Common myeloid progenitor, CD34-positive (primary cell): ENCODE measurements at regions not wholly inside any gene's neighbourhood (a gene's known extent, or its start where the extent isn't known, plus 50 kb on each side); places are given as distances from the start of the nearest gene placed in this dataset.
"Not testable (repeated sequence)": the region's sequence is repeated elsewhere in the genome, so short reads cannot be mapped to it uniquely, and the experiment has no call there.

Experiments
- CTCF ChIA-PET: fragments of 350-600 bp; sonication (Branson Sonifier 250); formaldehyde crosslinking; loops from one replicate; lab custom pipeline; 2021; ENCODE audit warnings: antibody characterized with exemption; lab: Charles Lee
- POLR2A ChIA-PET: fragments of 350-600 bp; sonication (Branson Sonifier 250); formaldehyde crosslinking; loops from one replicate; lab custom pipeline; 2021; ENCODE audit warnings: antibody characterized with exemption; lab: Charles Lee
- DNase-seq, 3 donors: peaks; one replicate each; pipeline versions ENCODE4 v3.0.0 to v3.0.0-alpha.2; 2013
- H3K27ac ChIP-seq, 2 experiments: 1 replicate in 1 of 2; 2 replicates in 1 of 2; pipeline ENCODE4 v1.7.0; 2013; ENCODE audit warnings: inconsistent platforms in 2 of 2, low read length in 2 of 2, mild to moderate bottlenecking in 2 of 2, low read depth in 1 of 2, moderate library complexity in 1 of 2; ENCODE audit not compliant: severe bottlenecking in 2 of 2, insufficient read depth in 1 of 2, poor library complexity in 1 of 2
- H3K27me3 ChIP-seq, 5 experiments: replicated peaks in 2 of 5; 1 replicate in 3 of 5; 2 replicates in 2 of 5; pipeline versions ENCODE4 v1.6.1 to v1.7.0; 2013; ENCODE audit warnings: low read length in 4 of 5, mild to moderate bottlenecking in 2 of 5, moderate library complexity in 2 of 5, inconsistent platforms in 1 of 5; ENCODE audit not compliant: insufficient read depth in 5 of 5, control insufficient read depth in 4 of 5
- H3K36me3 ChIP-seq, 4 experiments: 1 replicate in 2 of 4; 2 replicates in 2 of 4; pipeline versions ENCODE4 v1.6.1 to v1.7.0; 2013; ENCODE audit warnings: low read length in 3 of 4, control low read depth in 1 of 4, mild to moderate bottlenecking in 1 of 4; ENCODE audit not compliant: control insufficient read depth in 4 of 4, insufficient read depth in 4 of 4
- H3K4me1 ChIP-seq, 4 experiments: 1 replicate in 3 of 4; 2 replicates in 1 of 4; pipeline versions ENCODE4 v1.6.1 to v1.7.1; 2013; ENCODE audit warnings: low read length in 3 of 4, mild to moderate bottlenecking in 3 of 4, control low read depth in 1 of 4, inconsistent platforms in 1 of 4, moderate library complexity in 1 of 4; ENCODE audit not compliant: control insufficient read depth in 4 of 4, insufficient read depth in 4 of 4; ENCODE audit errors: control extremely low read depth in 1 of 4
- H3K4me3 ChIP-seq, 7 experiments: 1 replicate in 4 of 7; 2 replicates in 3 of 7; pipeline versions ENCODE4 v1.5.1 to v1.7.0; 2013; ENCODE audit warnings: mild to moderate bottlenecking in 7 of 7, low read length in 6 of 7, moderate library complexity in 6 of 7, inconsistent platforms in 2 of 7, low read depth in 2 of 7, control low read depth in 1 of 7; ENCODE audit not compliant: insufficient read depth in 4 of 7, control insufficient read depth in 1 of 7; ENCODE audit errors: extremely low read depth in 1 of 7
- H3K9me3 ChIP-seq, 5 experiments: 1 replicate in 4 of 5; 2 replicates in 1 of 5; pipeline versions ENCODE4 v1.6.1 to v1.7.1; 2013; ENCODE audit warnings: low read length in 4 of 5, mild to moderate bottlenecking in 2 of 5, inconsistent platforms in 1 of 5, low read depth in 1 of 5, moderate library complexity in 1 of 5; ENCODE audit not compliant: control insufficient read depth in 4 of 5, insufficient read depth in 2 of 5; ENCODE audit errors: control extremely low read depth in 1 of 5
- WGBS: methylation state at CpG from one replicate; pipeline ENCODE4 v1.1.5; 2013; ENCODE audit not compliant: insufficient coverage; 5-methylcytosine and 5-hydroxymethylcytosine counted together

DNA sequence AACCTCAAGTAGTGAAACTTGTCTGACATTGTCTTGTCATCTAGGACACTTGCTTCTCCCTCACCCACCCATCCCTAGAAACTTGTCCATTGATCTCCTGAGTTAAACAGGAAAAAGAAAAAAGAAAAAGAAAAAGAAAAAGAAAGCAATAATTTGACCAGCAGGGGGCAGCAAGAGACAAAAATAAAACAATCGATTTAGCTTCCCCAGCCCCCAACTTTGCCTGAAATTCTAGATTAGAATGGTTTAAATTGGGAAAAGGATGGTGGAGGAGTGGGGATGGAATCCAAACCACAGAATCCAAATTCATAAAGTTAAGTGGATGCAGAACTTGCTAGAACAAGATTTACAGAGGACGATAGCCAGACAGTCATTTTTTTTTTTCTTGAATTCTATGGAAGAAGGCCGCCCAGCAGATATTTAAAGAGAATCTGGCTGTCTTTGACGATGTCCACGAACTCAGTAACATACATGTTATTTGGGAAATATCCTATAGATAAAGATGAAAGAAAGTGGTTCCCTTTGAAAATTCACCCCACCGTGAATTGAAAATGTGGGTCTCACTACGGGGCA lies 282.9 kb downstream of the USP46 start:
- Histone ChIP-seq H3K4me3 (no peak overlapping the region), H3K9me3 (no peaks in the 10 kb centered on the region), H3K27ac (no peak overlapping the region), H3K36me3 (no peaks in the 10 kb centered on the region), H3K27me3 (no peaks in the 10 kb centered on the region), H3K4me1 (no peaks in the 10 kb centered on the region)
- DNase-seq, result peak; percentile 31 to 55 (median 33)
- ChIA-PET CTCF (interaction anchor here (0.7 to 5.4 kb wide), 11 partner anchors 16 to 1858 kb away, joined by 3 to 53 read pairs (median 3); no protein-coding TSS in a partner anchor), POLR2A (interaction anchor here (0.6 kb wide), 1 partner anchor 1392 kb away, joined by 5 read pairs; no protein-coding TSS in a partner anchor)
- 94% methylated on average over 3 of the region's 7 CpGs for WGBS

DNA sequence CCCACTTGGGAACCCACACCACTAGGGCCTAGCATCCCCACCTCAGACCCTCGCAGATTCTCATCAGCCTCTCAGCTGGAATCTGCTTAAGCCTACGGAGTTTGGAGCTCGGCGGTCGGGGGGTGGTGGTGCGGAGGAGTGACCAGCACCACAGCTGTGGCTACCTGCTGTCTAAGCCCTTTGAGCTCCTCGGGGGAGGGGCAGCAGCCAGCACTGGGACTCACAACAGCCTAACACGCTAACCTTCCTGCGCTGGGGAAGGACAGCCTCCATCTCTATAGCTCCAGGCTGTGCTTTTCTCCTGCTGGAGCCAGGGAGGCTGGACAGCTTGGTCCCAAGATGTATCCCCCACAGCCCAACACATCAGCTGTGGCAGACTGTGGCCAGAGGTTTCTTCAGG lies 281.5 kb downstream of the USP46 start:
- 98% methylated on average over 8 of the region's 9 CpGs for WGBS
- no peak overlapping the region for H3K27ac ChIP-seq
- no peaks in the 10 kb centered on the region for H3K4me1 ChIP-seq
- no peaks in the 10 kb centered on the region for H3K9me3 ChIP-seq
- ChIA-PET CTCF (interaction anchor here (0.5 to 5.4 kb wide), 3 partner anchors 350 to 635 kb away, joined by 3 to 53 read pairs (median 3); no protein-coding TSS in a partner anchor), POLR2A (interaction anchor here (0.6 kb wide), 1 partner anchor 49 kb away, joined by 7 read pairs; no protein-coding TSS in a partner anchor)
- H3K36me3 ChIP-seq, result no peaks in the 10 kb centered on the region
- DNase-seq, result no peak
- H3K4me3 ChIP-seq, result no peak overlapping the region
- no peaks in the 10 kb centered on the region for H3K27me3 ChIP-seq

DNA sequence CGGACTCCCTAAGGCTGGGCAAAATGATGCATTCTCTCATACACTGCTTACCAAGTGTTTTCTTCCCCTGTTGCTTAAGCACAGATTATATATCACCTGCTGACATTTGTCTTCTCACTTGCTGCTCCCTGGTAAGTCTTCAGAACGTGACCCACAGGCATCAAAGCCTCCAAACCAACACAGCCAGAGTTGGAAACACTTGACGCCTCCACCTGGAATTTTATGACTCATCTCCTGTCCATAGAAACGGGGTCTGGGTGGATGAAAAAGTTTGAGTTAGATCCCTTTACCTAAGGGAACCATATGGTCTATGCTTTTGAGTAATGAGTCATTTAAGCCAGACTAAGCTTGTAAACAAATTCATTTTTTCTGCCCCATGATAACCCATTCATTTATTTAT lies 251.6 kb downstream of the USP46 start:
- Histone ChIP-seq H3K27me3 (no peaks in the 10 kb centered on the region), H3K9me3 (peaks cover 0 to 18% (median 5%) of the 10 kb centered on the region in 5 experiments), H3K27ac (no peak overlapping the region), H3K36me3 (no peaks in the 10 kb centered on the region), H3K4me1 (peaks cover 0 to 6% (median 3%) of the 10 kb centered on the region in 4 experiments), H3K4me3 (no peak overlapping the region)
- CTCF ChIA-PET, result no interaction called here
- no CpG with 5 or more reads among the region's 4 CpGs for WGBS
- DNase-seq, result peak in 1 of 3 donors; percentile 8
- POLR2A ChIA-PET, result no interaction called here

GRCh38 chr4:52408032-52408431 lies 251.1 kb downstream of the USP46 start:
- ChIA-PET CTCF (no interaction called here), POLR2A (no interaction called here)
- WGBS, result 92% methylated on average over 1 of the region's 1 CpG
- Histone ChIP-seq H3K9me3 (peaks cover 0 to 21% (median 5%) of the 10 kb centered on the region in 5 experiments), H3K4me1 (peaks cover 0 to 6% (median 3%) of the 10 kb centered on the region in 4 experiments), H3K27me3 (no peaks in the 10 kb centered on the region), H3K4me3 (no peak overlapping the region), H3K27ac (no peak overlapping the region), H3K36me3 (no peaks in the 10 kb centered on the region)
- no peak for DNase-seq

GRCh38 chr4:52408471-52408870 lies 250.6 kb downstream of the USP46 start:
- no peaks in the 10 kb centered on the region for H3K36me3 ChIP-seq
- no peak overlapping the region for H3K4me3 ChIP-seq
- H3K9me3 ChIP-seq, result peaks cover 0 to 21% (median 5%) of the 10 kb centered on the region in 5 experiments
- H3K27ac ChIP-seq, result no peak overlapping the region
- no peaks in the 10 kb centered on the region for H3K27me3 ChIP-seq
- peaks cover 0 to 6% (median 3%) of the 10 kb centered on the region in 4 experiments for H3K4me1 ChIP-seq
- DNase-seq, result no peak
- 94% methylated on average over 6 of the region's 6 CpGs for WGBS
- POLR2A ChIA-PET, result no interaction called here
- CTCF ChIA-PET, result no interaction called here

- CTCF ChIA-PET, POLR2A ChIA-PET, H3K36me3 ChIP-seq, H3K27me3 ChIP-seq, H3K4me3 ChIP-seq, H3K4me1 ChIP-seq, DNase-seq, H3K27ac ChIP-seq: not testable (repeated sequence)
- H3K9me3 ChIP-seq, result peaks cover 0 to 21% (median 5%) of the 10 kb centered on the region in 5 experiments
- WGBS, result 100% methylated on average over 10 of the region's 18 CpGs
Measured at GRCh38 chr4:52409766-52410165, 249.3 kb downstream of the USP46 start.

DNA sequence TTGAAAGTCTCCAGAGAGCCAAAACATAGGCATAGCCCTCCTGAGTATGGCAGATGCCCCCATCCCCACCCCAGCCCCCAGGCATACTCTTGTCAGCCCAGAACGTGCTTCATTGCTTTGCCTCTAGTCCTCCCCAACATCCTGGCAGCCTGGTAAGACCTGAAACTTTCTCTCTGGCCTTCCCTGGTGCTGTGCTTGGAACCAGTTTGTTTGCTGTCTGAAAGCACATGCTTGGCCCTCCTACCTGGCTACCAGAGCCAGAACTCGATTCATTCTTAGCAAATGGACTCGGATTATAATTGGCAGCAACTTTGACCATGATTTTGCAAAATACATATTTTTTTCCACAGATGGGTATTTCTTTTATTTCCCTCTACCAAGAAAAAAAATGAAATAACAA lies 248.1 kb downstream of the USP46 start:
- POLR2A ChIA-PET, result no interaction called here
- 96% methylated on average over 3 of the region's 3 CpGs for WGBS

More for the DNA sequence above, 248.1 kb downstream of the USP46 start:
- CTCF ChIA-PET, result no interaction called here
- Histone ChIP-seq H3K36me3 (no peaks in the 10 kb centered on the region), H3K27me3 (no peaks in the 10 kb centered on the region), H3K4me3 (no peak overlapping the region), H3K27ac (no peak overlapping the region), H3K9me3 (peaks cover 0 to 21% (median 5%) of the 10 kb centered on the region in 5 experiments), H3K4me1 (peaks cover 0 to 6% (median 3%) of the 10 kb centered on the region in 4 experiments)
- DNase-seq, result no peak
